GM12878 (cell line): ENCODE measurements at regions not wholly inside any gene's neighbourhood (a gene's known extent, or its start where the extent isn't known, plus 50 kb on each side); places are given as distances from the start of the nearest gene placed in this dataset.

Experiments used
- CTCF ChIP-seq, 3 experiments: IDR thresholded peaks in 2 of 3; conservative IDR thresholded peaks in 1 of 3; 2 replicates each; pipeline ENCODE4 v1.5.1; 2011; ENCODE audit warnings: low read depth in 3 of 3, low read length in 3 of 3, mild to moderate bottlenecking in 3 of 3, control low read depth in 2 of 3, moderate library complexity in 2 of 3, inconsistent platforms in 1 of 3, mixed read lengths in 1 of 3; ENCODE audit not compliant: control insufficient read depth in 2 of 3, insufficient read depth in 1 of 3; ENCODE audit errors: extremely low read depth in 1 of 3
- HDGF ChIP-seq: fragments of 450-650 bp; IDR thresholded peaks from 2 replicates; pipeline ENCODE4 v1.6.1; 2016; ENCODE audit warnings: antibody characterized with exemption
- POLR2A ChIP-seq: IDR thresholded peaks from 2 replicates; pipeline ENCODE4 v1.6.1; 2011; ENCODE audit warnings: low read depth, mild to moderate bottlenecking, low read length
- RAD21 ChIP-seq: IDR thresholded peaks from 2 replicates; pipeline ENCODE4 v1.6.1; 2011; ENCODE audit warnings: mild to moderate bottlenecking, low read depth, low read length, moderate library complexity; ENCODE audit not compliant: insufficient read depth

GRCh38 chr2:19026261-19026660 lies 332.2 kb downstream of the OSR1 start:
- TF ChIP-seq HDGF (no peak), POLR2A (no peak), RAD21 (no peak), CTCF (IDR thresholded peaks at IDR 0.05 in 2 of 3, conservative IDR thresholded peaks at IDR 0.05 in 1 of 3; ENCODE audit: control insufficient read depth in 2 of 3, extremely low read depth in 1 of 3, insufficient read depth in 1 of 3, low read depth in 3 of 3, low read length in 3 of 3) (no peak)
